ENCODE measurements at regions not wholly inside any gene's neighbourhood (a gene's known extent, or its start where the extent isn't known, plus 50 kb on each side); places are given as distances from the start of the nearest gene placed in this dataset.

GRCh38 chr6:21352131-21352530 is 241.4 kb upstream of the SOX4 start:
- Histone ChIP-seq H3K9me3 (ENCODE audit: low read depth) (no peaks in the 10 kb centered on the region), H3K27me3 (no peaks in the 10 kb centered on the region), H3K27ac (no peak overlapping the region), H3K4me1 (ENCODE audit: low read depth) (peaks cover 3% of the 10 kb centered on the region), H3K36me3 (no peaks in the 10 kb centered on the region), H3K4me3 (no peak overlapping the region)
- no peak for DNase-seq (ENCODE audit: low read depth in 1 of 2, low spot score in 1 of 2)
- TF ChIP-seq CTCF (IDR thresholded peaks at IDR 0.05; ENCODE audit: low read depth, low read length): no peak

- no peaks in the 10 kb centered on the region for H3K27me3 ChIP-seq
Observed at GRCh38 chr6:21354805-21355238, 238.7 kb upstream of the SOX4 start.

GRCh38 chr6:21355638-21356037 is 237.9 kb upstream of the SOX4 start:
- no peaks in the 10 kb centered on the region for H3K36me3 ChIP-seq
- H3K27ac ChIP-seq: no peak overlapping the region
- no peaks in the 10 kb centered on the region for H3K9me3 ChIP-seq (ENCODE audit: low read depth)
- no peak overlapping the region for H3K4me3 ChIP-seq
- no peaks in the 10 kb centered on the region for H3K27me3 ChIP-seq
- no peaks in the 10 kb centered on the region for H3K4me1 ChIP-seq (ENCODE audit: low read depth)
- no peak for DNase-seq (ENCODE audit: low read depth in 1 of 2, low spot score in 1 of 2)
- no peak for TF ChIP-seq CTCF (IDR thresholded peaks at IDR 0.05; ENCODE audit: low read depth, low read length)

More at GRCh38 chr6:21354805-21355238, 238.7 kb upstream of the SOX4 start:
- Histone ChIP-seq H3K4me1 (ENCODE audit: low read depth) (no peaks in the 10 kb centered on the region), H3K27ac (no peak overlapping the region), H3K4me3 (no peak overlapping the region), H3K36me3 (no peaks in the 10 kb centered on the region), H3K9me3 (ENCODE audit: low read depth) (no peaks in the 10 kb centered on the region)
- DNase-seq (ENCODE audit: low read depth in 1 of 2, low spot score in 1 of 2): no peak
- no peak for TF ChIP-seq CTCF (IDR thresholded peaks at IDR 0.05; ENCODE audit: low read depth, low read length)

- no peak for DNase-seq (ENCODE audit: low read depth in 1 of 2, low spot score in 1 of 2)
- Histone ChIP-seq H3K27me3 (no peaks in the 10 kb centered on the region), H3K4me3 (no peak overlapping the region), H3K9me3 (ENCODE audit: low read depth) (no peaks in the 10 kb centered on the region), H3K4me1 (ENCODE audit: low read depth) (no peaks in the 10 kb centered on the region), H3K27ac (no peak overlapping the region), H3K36me3 (no peaks in the 10 kb centered on the region)
- no peak for TF ChIP-seq CTCF (IDR thresholded peaks at IDR 0.05; ENCODE audit: low read depth, low read length)
Observed at GRCh38 chr6:21357262-21357661, 236.3 kb upstream of the SOX4 start.

GRCh38 chr6:21359926-21360325 is 233.6 kb upstream of the SOX4 start:
- no peaks in the 10 kb centered on the region for H3K36me3 ChIP-seq
- no peak overlapping the region for H3K4me3 ChIP-seq
- no peak for DNase-seq (ENCODE audit: low read depth in 1 of 2, low spot score in 1 of 2)
- H3K27ac ChIP-seq: no peak overlapping the region
- no peaks in the 10 kb centered on the region for H3K9me3 ChIP-seq (ENCODE audit: low read depth)
- H3K27me3 ChIP-seq: no peaks in the 10 kb centered on the region
- TF ChIP-seq CTCF (IDR thresholded peaks at IDR 0.05; ENCODE audit: low read depth, low read length): no peak
- no peaks in the 10 kb centered on the region for H3K4me1 ChIP-seq (ENCODE audit: low read depth)

- H3K4me1 ChIP-seq (ENCODE audit: low read depth): no peaks in the 10 kb centered on the region
- H3K4me3 ChIP-seq: no peak overlapping the region
- no peaks in the 10 kb centered on the region for H3K36me3 ChIP-seq
- no peak for TF ChIP-seq CTCF (IDR thresholded peaks at IDR 0.05; ENCODE audit: low read depth, low read length)
- H3K27ac ChIP-seq: no peak overlapping the region
- H3K9me3 ChIP-seq (ENCODE audit: low read depth): no peaks in the 10 kb centered on the region
- no peaks in the 10 kb centered on the region for H3K27me3 ChIP-seq
- DNase-seq (ENCODE audit: low read depth in 1 of 2, low spot score in 1 of 2): no peak
Observed at GRCh38 chr6:21360336-21360735, 233.2 kb upstream of the SOX4 start.

Data from cardiac muscle cell (in vitro differentiated cells and primary cell).